ENCODE measurements at regions not wholly inside any gene's neighbourhood (a gene's known extent, or its start where the extent isn't known, plus 50 kb on each side); places are given as distances from the start of the nearest gene placed in this dataset.

GRCh38 chr7:126079581-126079980 is 1150.0 kb upstream of the POT1 start:
- TF ChIP-seq PCBP2 (IDR thresholded peaks at IDR 0.05; ENCODE audit: low read depth, low read length, poor library complexity, severe bottlenecking) = no peak
- no peak for TF ChIP-seq ZNF512 (tag; IDR thresholded peaks at IDR 0.05)
- TF ChIP-seq, protein P1, sequence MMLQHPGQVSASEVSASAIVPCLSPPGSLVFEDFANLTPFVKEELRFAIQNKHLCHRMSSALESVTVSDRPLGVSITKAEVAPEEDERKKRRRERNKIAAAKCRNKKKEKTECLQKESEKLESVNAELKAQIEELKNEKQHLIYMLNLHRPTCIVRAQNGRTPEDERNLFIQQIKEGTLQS (IDR thresholded peaks at IDR 0.05) = no peak
- TF ChIP-seq, protein P1 (CRISPR knock-in tag; conservative IDR thresholded peaks at IDR 0.05) = no peak
- no peak for TF ChIP-seq MTA3 (IDR thresholded peaks at IDR 0.05; ENCODE audit: borderline replicate concordance)
- no peak for TF ChIP-seq ETS2 (tag; IDR thresholded peaks at IDR 0.05; ENCODE audit: borderline replicate concordance, poor library complexity, severe bottlenecking)
- no peak for TF ChIP-seq ARNT (IDR thresholded peaks at IDR 0.05)
- TF ChIP-seq SRSF9 (IDR thresholded peaks at IDR 0.05; ENCODE audit: borderline replicate concordance, low read depth, low read length) = no peak
- no peak for TF ChIP-seq RFX5 (IDR thresholded peaks at IDR 0.05; ENCODE audit: low read depth, low read length)
